ENCODE measurements at regions not wholly inside any gene's neighbourhood (a gene's known extent, or its start where the extent isn't known, plus 50 kb on each side); places are given as distances from the start of the nearest gene placed in this dataset.

DNA sequence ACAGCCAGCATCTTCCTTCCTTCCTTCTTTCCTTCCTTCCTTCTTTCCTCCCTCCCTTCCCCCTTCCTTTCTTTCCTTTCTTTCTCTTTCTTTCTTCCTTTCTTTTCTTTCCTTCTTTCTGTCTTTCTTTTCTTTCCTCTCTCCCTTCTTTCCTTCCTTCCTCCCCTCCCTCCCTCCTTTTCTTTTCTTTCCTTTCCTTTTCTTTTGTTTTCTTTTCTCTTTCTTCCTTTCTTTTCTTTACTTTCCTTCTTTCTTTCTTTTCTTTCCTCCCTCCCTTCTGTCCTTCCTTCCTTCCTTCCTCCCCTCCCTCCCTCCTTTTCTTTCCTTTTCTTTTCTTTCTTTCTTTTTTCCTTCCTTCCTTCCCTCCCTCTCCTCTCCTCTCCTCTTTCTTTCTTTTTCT lies 296.0 kb upstream of the LRRTM4 start:
- Mint-ChIP-seq H3K4me3 (ENCODE audit: unreplicated experiment) (no peak overlapping the region), H3K27me3 (ENCODE audit: unreplicated experiment) (no peaks in the 10 kb centered on the region), H3K9me3 (ENCODE audit: unreplicated experiment) (peaks cover 45% of the 10 kb centered on the region), H3K36me3 (ENCODE audit: unreplicated experiment) (no peaks in the 10 kb centered on the region), H3K4me1 (ENCODE audit: unreplicated experiment) (no peaks in the 10 kb centered on the region), H3K27ac (ENCODE audit: unreplicated experiment) (no peak overlapping the region)
- DNase-seq (ENCODE audit: extremely low spot score, unreplicated experiment): no peak
- TF ChIP-seq, protein P1, sequence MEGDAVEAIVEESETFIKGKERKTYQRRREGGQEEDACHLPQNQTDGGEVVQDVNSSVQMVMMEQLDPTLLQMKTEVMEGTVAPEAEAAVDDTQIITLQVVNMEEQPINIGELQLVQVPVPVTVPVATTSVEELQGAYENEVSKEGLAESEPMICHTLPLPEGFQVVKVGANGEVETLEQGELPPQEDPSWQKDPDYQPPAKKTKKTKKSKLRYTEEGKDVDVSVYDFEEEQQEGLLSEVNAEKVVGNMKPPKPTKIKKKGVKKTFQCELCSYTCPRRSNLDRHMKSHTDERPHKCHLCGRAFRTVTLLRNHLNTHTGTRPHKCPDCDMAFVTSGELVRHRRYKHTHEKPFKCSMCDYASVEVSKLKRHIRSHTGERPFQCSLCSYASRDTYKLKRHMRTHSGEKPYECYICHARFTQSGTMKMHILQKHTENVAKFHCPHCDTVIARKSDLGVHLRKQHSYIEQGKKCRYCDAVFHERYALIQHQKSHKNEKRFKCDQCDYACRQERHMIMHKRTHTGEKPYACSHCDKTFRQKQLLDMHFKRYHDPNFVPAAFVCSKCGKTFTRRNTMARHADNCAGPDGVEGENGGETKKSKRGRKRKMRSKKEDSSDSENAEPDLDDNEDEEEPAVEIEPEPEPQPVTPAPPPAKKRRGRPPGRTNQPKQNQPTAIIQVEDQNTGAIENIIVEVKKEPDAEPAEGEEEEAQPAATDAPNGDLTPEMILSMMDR (IDR thresholded peaks at IDR 0.05): no peak

- no peak overlapping the region for H3K4me3 Mint-ChIP-seq (ENCODE audit: unreplicated experiment)
- TF ChIP-seq, protein P1 (IDR thresholded peaks at IDR 0.05): no peak
- H3K4me1 Mint-ChIP-seq (ENCODE audit: unreplicated experiment): no peaks in the 10 kb centered on the region
- DNase-seq (ENCODE audit: extremely low spot score, unreplicated experiment): no peak
- peaks cover 49% of the 10 kb centered on the region for H3K9me3 Mint-ChIP-seq (ENCODE audit: unreplicated experiment)
- H3K36me3 Mint-ChIP-seq (ENCODE audit: unreplicated experiment): no peaks in the 10 kb centered on the region
- no peaks in the 10 kb centered on the region for H3K27me3 Mint-ChIP-seq (ENCODE audit: unreplicated experiment)
- H3K27ac Mint-ChIP-seq (ENCODE audit: unreplicated experiment): no peak overlapping the region
Observed at GRCh38 chr2:77823028-77823427, 300.9 kb upstream of the LRRTM4 start.

GRCh38 chr2:77831060-77831459 lies 308.9 kb upstream of the LRRTM4 start:
- Mint-ChIP-seq H3K27ac (ENCODE audit: unreplicated experiment) (no peak overlapping the region), H3K36me3 (ENCODE audit: unreplicated experiment) (no peaks in the 10 kb centered on the region), H3K4me1 (ENCODE audit: unreplicated experiment) (no peaks in the 10 kb centered on the region), H3K9me3 (ENCODE audit: unreplicated experiment) (peaks cover 54% of the 10 kb centered on the region), H3K4me3 (ENCODE audit: unreplicated experiment) (no peak overlapping the region), H3K27me3 (ENCODE audit: unreplicated experiment) (no peaks in the 10 kb centered on the region)
- no peak for DNase-seq (ENCODE audit: extremely low spot score, unreplicated experiment)
- TF ChIP-seq, protein P1 (IDR thresholded peaks at IDR 0.05): no peak

GRCh38 chr2:77831471-77831870 lies 309.3 kb upstream of the LRRTM4 start:
- Mint-ChIP-seq H3K4me1 (ENCODE audit: unreplicated experiment) (no peaks in the 10 kb centered on the region), H3K27ac (ENCODE audit: unreplicated experiment) (no peak overlapping the region), H3K27me3 (ENCODE audit: unreplicated experiment) (no peaks in the 10 kb centered on the region), H3K36me3 (ENCODE audit: unreplicated experiment) (no peaks in the 10 kb centered on the region), H3K9me3 (ENCODE audit: unreplicated experiment) (peaks cover 55% of the 10 kb centered on the region), H3K4me3 (ENCODE audit: unreplicated experiment) (no peak overlapping the region)
- no peak for DNase-seq (ENCODE audit: extremely low spot score, unreplicated experiment)
- TF ChIP-seq, protein P1 (IDR thresholded peaks at IDR 0.05): no peak

DNA sequence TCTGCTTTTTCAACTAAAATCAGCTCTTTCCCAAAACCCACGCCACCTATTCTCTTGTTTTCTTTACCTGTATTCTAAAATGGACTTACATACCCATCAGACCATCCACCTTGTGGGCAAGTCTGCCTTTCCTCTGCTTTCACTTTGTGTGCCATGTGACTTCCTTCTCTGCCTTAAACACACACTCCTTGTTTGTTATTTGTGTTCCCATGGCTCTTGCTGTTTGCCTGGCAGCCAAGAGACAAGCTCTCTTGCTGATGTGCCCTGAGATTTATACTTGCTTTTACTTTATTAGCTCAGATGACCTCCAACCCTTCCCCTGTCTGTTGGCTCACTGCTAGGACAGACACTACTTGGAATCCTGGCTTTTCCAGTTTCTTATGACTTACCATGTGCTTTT lies 309.7 kb upstream of the LRRTM4 start:
- H3K27me3 Mint-ChIP-seq (ENCODE audit: unreplicated experiment): no peaks in the 10 kb centered on the region
- H3K9me3 Mint-ChIP-seq (ENCODE audit: unreplicated experiment): peaks cover 51% of the 10 kb centered on the region
- no peaks in the 10 kb centered on the region for H3K4me1 Mint-ChIP-seq (ENCODE audit: unreplicated experiment)
- H3K36me3 Mint-ChIP-seq (ENCODE audit: unreplicated experiment): no peaks in the 10 kb centered on the region
- DNase-seq (ENCODE audit: extremely low spot score, unreplicated experiment): no peak
- TF ChIP-seq, protein P1 (IDR thresholded peaks at IDR 0.05): no peak
- no peak overlapping the region for H3K27ac Mint-ChIP-seq (ENCODE audit: unreplicated experiment)
- no peak overlapping the region for H3K4me3 Mint-ChIP-seq (ENCODE audit: unreplicated experiment)
